BE2C (cell line): ENCODE measurements at regions not wholly inside any gene's neighbourhood (a gene's known extent, or its start where the extent isn't known, plus 50 kb on each side); places are given as distances from the start of the nearest gene placed in this dataset.

Experiments
- DNase-seq: peaks from one replicate; pipeline ENCODE4 v3.0.0-alpha.2; 2020
- H3K27me3 ChIP-seq: fragments of 250-450 bp; sonication (Bioruptor Pico); 2 replicates; pipeline ENCODE4 v1.5.1; 2020; ENCODE audit warnings: mild to moderate bottlenecking
- H3K36me3 ChIP-seq: fragments of 250-450 bp; sonication (Bioruptor Pico); 2 replicates; pipeline ENCODE4 v1.5.1; 2020; ENCODE audit warnings: mild to moderate bottlenecking
- H3K4me1 ChIP-seq: fragments of 250-450 bp; sonication (Bioruptor Pico); 2 replicates; pipeline ENCODE4 v1.5.1; 2020
- H3K4me3 ChIP-seq: 2 replicates; pipeline ENCODE4 v1.5.1; 2011; ENCODE audit warnings: low read depth, low read length
- H3K9me3 ChIP-seq: fragments of 250-450 bp; sonication (Bioruptor Pico); 2 replicates; pipeline ENCODE4 v1.5.1; 2020
- CTCF ChIP-seq: IDR thresholded peaks from 2 replicates; pipeline ENCODE4 v1.5.1; 2012; ENCODE audit warnings: mild to moderate bottlenecking, low read depth, low read length

- no peak for DNase-seq
- Histone ChIP-seq H3K4me1 (no peaks in the 10 kb centered on the region), H3K9me3 (no peaks in the 10 kb centered on the region; the same call in 1 of the 2 replicates)
These were observed 975.8 kb upstream of the FLRT2 start for GRCh38 chr14:84554136-84554535.

GRCh38 chr14:84555493-84555892 is 974.5 kb upstream of the FLRT2 start:
- Histone ChIP-seq H3K4me3 (no peak overlapping the region), H3K27me3 (no peaks in the 10 kb centered on the region), H3K36me3 (no peaks in the 10 kb centered on the region), H3K4me1 (no peaks in the 10 kb centered on the region), H3K9me3 (no peaks in the 10 kb centered on the region; the same call in 1 of the 2 replicates)
- DNase-seq: no peak
- no peak for TF ChIP-seq CTCF

More at GRCh38 chr14:84554136-84554535, 975.8 kb upstream of the FLRT2 start:
- Histone ChIP-seq H3K36me3 (no peaks in the 10 kb centered on the region), H3K4me3 (no peak overlapping the region), H3K27me3 (no peaks in the 10 kb centered on the region)
- no peak for TF ChIP-seq CTCF

GRCh38 chr14:84566109-84566508 is 963.8 kb upstream of the FLRT2 start:
- no peaks in the 10 kb centered on the region for H3K27me3 ChIP-seq
- no peaks in the 10 kb centered on the region for H3K36me3 ChIP-seq
- DNase-seq: no peak
- TF ChIP-seq CTCF: no peak
- H3K4me1 ChIP-seq: no peaks in the 10 kb centered on the region
- H3K4me3 ChIP-seq: no peak overlapping the region
- no peaks in the 10 kb centered on the region for H3K9me3 ChIP-seq

- Histone ChIP-seq H3K27me3 (no peaks in the 10 kb centered on the region), H3K4me3 (no peak overlapping the region), H3K9me3 (no peaks in the 10 kb centered on the region), H3K4me1 (no peaks in the 10 kb centered on the region), H3K36me3 (no peaks in the 10 kb centered on the region)
- no peak for DNase-seq
- no peak for TF ChIP-seq CTCF
These were observed 954.3 kb upstream of the FLRT2 start for GRCh38 chr14:84575681-84576080.

GRCh38 chr14:84579292-84579691 is 950.7 kb upstream of the FLRT2 start:
- no peaks in the 10 kb centered on the region for H3K36me3 ChIP-seq
- no peak for DNase-seq
- no peaks in the 10 kb centered on the region for H3K9me3 ChIP-seq
- no peak for TF ChIP-seq CTCF
- H3K4me1 ChIP-seq: no peaks in the 10 kb centered on the region
- H3K27me3 ChIP-seq: no peaks in the 10 kb centered on the region
- H3K4me3 ChIP-seq: no peak overlapping the region

GRCh38 chr14:84581041-84581440 is 948.9 kb upstream of the FLRT2 start:
- H3K36me3 ChIP-seq: no peaks in the 10 kb centered on the region
- no peak for DNase-seq
- H3K9me3 ChIP-seq: no peaks in the 10 kb centered on the region
- no peaks in the 10 kb centered on the region for H3K27me3 ChIP-seq
- no peak overlapping the region for H3K4me3 ChIP-seq
- TF ChIP-seq CTCF: no peak
- no peaks in the 10 kb centered on the region for H3K4me1 ChIP-seq
